Kidney glomerular epithelial cell (primary cell): ENCODE measurements at regions not wholly inside any gene's neighbourhood (a gene's known extent, or its start where the extent isn't known, plus 50 kb on each side); places are given as distances from the start of the nearest gene placed in this dataset.

Experiments used
- DNase-seq: peaks from one replicate; lab custom pipeline; 2025; lab: John Stamatoyannopoulos, UW

DNA sequence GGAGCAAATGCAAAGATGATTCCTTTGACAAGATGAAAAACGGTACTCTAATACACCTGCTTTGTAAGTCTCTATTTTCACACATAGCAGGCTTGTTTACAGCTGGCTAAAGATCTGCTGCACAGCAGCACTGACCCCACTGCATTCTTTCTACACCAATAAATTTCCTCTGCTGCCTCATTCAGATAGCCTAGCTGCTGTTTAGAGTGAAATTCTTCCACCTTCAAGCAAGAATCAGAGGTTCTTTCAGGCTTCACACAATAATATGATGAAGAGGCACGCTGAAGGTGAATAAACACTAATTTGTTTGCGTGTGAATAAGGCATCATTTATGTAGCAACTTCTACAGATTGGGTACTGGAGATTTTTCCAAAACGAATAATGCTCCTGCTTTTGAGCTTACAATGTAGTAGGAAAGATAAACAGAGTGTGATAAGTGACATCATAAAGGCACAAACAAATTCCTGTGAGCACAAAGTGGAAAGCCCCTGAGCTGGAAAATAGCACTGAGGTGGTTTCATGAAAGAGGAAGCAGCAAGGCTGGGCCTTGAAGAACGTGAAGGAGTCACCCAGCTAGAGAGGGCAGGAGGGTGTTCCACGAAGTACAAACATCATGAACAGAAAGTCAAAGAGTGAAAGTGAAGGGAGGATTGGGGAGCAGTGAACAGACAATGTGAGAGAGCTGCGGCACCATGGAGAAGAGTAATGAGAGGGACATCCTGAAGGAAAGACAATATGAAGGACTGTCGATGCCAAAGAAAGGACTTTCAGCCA lies 543.4 kb downstream of the CD83 start:
- peak; percentile 43 for DNase-seq

GRCh38 chr6:14661691-14662090 lies 544.1 kb downstream of the CD83 start:
- DNase-seq: no peak

DNA sequence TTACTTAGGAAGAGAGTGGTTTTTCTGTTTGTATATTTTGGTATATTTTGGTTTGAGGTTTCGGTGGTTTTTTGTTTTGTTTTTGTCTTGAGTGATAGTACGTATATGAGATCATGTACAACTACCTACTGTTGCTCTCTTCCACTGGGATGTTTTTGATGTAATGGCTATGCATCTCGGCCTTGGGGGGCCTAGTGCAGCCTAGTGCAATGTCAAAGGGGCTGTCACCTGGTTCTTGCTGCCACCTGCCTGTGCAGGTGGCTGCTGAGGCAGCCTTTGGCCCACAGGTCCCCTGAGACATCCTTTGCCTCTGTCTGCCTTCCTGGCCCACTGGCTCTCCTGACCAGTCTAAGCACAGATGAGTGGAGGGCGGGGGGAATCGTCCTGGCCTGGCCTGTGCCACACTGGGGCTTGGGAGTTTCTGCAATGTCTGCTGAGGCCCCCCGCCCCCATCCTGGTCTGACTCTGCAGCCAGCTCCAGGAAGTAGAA lies 546.6 kb downstream of the CD83 start:
- no peak for DNase-seq

DNA sequence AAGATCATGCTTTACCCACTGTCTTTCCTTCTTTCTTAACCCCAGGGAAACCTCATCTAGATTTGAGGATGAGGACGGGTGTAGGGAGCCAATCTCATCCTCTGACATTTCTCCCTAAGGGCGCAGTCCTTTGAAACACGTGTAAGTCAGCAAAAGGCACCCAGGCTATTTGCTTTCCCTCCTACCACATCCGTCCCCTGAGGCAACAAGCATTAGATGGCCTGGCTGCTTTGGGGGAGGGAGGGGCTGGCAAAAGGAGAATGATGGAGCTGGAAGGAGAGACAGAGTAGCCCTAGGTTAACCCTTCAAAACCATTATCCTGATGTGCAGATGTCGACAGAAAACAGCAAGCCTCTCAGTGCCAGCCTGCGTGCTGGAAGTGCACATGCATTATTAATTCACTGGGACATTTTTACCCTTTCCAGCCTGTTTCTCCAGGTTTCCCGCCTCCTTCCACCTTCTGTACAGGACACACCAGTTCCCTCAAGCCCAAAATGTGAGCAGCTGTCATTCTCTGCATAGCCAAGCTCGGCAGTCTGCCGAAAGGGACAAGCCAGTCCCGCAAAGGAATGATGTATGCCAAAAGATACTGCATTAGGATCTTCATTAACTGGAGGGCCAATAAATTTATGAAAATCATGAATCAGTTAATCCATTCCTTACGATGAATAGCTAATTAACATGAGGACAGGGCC lies 547.2 kb downstream of the CD83 start:
- no peak for DNase-seq

DNA sequence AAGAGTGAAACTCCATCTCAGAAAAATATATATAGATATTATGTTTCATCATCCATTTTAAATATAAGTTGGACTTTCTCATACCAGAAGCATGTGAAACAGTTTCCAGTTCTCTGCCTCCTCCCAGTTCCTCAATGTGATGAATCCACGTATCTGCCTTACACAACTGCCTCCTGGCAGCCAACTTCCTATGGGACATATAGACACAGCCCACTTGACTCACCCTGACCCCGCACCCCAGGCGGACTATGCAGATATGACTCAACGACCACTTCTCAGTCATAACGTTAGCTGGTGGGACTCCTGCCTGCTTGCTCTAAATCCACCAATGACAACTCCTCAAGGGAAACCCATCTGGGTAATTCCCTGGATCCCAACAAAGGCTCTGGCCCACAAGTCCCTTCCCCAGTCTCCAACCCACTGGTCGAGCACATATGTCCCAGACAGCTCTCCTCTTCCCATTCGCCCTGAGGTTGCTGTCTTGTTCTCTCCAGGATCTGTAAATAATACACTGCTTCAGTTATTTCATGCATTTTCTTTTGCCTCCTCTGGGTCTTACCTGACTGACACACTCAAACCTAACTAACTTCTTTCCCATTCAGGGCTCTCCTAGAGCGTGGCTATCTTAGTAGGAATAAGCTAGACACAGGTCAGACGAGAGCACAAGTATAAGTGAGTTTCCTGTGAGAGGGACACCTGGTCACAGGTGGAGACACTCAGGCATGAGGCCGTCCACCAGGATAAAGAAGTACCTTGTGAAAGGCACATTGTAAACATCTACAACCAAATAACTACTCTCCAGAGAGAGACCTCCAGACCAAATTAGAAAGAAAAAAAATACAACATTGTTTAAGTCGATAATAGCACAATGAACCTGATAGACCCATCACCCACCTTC lies 548.5 kb downstream of the CD83 start:
- no peak for DNase-seq

DNA sequence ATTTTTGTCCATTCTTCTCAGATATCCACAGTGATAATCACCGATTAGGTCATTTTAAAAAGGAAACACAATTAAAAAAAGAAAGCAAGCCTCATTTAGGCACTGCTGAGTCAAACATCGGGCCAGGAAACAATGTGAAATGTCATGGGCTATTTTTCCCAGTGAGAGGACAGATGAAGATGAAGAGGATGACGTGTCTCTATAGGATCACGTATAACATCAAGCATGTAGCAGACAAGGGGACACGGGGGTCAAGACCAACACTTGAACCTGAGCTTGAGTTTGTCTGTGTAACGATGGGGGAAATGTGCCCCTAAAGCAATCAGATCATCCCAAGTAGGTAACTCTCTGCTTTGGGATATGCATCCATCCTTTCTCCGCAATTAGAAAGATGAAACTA lies 553.2 kb downstream of the CD83 start:
- no peak for DNase-seq

DNA sequence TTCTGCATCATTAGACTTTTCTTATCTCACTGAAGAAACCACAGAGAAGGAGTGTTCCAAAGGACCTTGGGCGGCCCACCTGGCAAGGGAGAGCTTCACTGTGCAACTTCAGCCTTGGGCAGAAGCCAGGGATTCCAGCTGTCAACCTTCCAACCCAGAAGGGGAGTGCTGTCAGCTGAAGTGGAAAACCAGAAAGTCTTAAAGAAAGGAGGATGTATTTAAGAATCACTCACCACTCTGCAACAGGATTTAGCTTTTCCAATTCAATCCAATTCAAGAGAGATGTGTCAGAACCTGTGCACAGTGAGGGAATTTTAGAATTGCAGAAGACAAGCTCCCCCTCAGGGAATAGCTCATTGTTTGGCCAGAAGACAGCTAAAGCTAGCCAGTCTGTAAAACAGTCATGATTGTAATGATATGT lies 553.7 kb downstream of the CD83 start:
- peak; percentile 94 for DNase-seq

DNA sequence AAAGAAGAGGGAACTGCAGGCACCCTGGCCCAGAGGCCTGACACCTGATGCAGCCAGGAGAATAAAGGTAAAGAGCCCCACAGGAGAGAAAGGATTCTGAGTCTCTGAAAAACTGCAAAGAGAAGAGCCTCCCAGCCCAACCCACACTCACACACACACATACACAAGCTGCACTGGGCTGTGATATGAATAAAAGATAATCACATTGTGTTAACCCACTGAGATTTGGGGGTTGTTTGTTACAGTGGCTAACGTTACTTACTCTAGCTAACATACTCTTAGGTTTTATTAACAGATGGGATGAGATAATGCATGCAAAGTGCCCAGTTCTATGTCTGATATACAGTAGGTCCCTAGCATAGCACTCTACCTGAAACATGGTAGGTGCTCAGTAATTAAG lies 554.4 kb downstream of the CD83 start:
- no peak for DNase-seq

DNA sequence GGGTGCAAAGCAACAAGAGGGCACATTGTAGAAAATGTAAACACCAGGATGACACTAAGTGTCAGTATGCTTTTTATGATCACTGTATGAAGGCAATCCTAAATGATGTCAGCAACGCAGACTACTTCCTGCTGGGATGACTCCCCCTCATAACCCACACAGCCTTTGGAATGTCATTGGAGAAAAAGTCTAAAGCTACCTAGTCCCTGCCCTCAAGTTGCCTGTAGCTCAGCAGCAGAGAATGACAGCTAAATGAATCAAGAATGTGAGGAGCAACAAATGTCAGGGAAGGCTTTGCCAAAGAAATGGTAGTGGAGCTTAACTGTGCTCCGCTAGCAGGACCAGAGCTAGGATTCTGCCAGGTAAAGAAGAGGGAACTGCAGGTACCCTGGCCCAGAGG lies 555.6 kb downstream of the CD83 start:
- DNase-seq: peak; percentile 16

DNA sequence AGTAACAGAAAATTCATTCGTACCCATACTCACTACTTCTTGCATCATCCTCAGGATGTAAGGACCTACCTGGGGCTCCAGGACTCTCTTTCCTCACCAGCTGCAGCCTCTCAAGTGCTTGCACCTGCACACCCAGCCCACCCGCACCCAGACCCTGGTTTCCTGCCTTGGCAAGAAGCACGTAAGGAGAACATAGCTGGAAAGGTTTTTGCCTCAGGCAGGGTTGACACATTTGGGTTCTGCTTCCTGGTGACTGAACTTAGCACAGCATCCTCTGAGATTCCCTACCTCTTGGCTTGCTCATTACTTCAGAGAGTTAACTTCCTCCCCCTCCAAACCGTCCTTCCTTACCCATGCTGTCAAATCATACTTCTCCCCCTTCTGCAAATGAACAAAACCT lies 556.9 kb downstream of the CD83 start:
- no peak for DNase-seq

DNA sequence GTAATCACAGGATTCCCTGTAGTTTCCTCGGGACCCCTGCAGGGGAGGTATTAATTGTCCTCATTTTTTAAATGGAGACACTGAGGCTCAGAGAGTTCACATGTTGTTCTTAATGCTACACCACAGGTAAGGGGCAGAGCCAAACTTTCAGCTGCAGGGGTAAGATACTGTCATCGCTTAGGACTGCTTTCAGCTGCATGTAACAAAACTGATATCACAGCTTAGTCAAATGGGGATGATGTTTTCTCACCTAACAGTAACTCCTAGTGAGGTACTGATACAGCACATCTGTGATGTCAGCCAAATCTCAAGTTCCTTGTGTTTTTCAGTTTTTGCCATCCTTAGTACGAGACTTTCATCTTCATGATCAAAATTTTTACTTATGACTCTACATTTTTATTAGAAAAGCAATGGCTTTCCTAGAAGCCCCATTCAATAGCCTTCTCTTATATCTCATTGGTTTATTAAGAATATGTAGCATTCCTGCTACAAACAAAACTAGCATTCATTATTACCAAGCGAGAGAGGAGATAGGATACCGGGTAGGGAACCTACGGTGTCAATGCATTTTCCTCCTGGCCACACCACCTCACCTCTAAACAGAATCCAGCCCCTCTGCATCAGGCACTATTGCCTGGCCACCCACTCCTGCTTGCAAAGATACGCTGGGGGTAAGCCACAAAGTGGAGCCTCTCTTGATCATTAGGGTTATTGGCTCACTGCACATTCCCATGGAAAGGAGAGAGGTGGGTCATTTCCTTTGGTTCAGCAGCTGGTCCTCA lies 557.5 kb downstream of the CD83 start:
- no peak for DNase-seq

- DNase-seq: peak; percentile 44
Measured at GRCh38 chr6:14676064-14676463, 558.5 kb downstream of the CD83 start.

- DNase-seq: no peak
Measured at GRCh38 chr6:14676977-14677781, 559.6 kb downstream of the CD83 start.

DNA sequence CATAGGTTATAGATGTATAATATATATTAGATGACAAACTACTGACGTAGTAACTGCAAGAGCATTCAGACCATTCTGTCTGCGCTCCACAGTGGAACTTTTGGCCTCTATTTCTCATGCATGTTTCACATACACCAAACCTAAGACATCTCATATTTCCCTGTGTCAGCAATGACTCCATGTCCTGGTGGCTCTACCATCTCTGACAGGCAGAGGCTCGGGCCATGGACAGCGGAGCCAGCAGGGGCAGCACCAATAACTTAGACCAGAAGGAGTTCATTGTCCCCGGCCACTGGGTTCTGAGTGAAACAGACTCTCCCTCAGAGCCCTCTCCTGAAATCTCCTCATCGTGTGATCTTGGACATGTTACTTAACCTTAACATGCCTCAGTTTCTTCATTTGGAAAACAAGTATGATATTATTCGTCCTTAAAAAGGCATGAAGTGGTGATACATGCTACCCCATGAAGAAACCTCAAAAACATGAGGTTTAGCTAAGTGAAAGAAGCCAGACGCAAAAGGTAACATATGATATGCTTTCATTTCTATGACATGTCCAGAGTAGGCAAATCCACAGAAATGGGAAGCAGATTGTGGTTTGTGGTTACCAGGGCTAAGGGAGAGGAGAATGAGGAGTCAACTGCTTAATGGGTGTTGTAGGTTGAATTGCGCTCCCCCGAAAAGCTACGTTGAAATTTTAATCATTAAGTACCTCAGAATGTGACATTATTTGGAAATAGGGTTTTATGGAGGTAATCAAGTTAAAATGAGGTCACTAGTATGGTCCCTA lies 564.0 kb upstream of the JARID2 start:
- no peak for DNase-seq

DNA sequence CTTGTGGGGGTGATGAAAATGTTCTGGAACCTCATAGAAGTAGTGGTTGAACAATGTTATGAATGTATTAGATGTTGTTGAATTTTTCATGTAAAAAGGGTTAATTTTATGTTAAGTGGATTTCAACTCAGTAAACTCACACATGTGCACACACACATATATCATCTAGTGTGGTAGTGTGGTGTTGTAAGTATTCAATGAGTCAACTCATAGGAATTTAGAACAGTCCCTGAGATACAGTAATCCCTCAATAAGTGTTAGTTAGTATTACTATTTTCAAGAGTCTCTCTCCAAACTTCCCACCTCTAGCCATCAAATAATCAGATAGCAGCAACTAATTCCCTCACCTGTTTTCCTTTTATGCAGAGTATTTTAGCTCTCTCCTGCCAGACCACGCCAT lies 563.1 kb upstream of the JARID2 start:
- no peak for DNase-seq

DNA sequence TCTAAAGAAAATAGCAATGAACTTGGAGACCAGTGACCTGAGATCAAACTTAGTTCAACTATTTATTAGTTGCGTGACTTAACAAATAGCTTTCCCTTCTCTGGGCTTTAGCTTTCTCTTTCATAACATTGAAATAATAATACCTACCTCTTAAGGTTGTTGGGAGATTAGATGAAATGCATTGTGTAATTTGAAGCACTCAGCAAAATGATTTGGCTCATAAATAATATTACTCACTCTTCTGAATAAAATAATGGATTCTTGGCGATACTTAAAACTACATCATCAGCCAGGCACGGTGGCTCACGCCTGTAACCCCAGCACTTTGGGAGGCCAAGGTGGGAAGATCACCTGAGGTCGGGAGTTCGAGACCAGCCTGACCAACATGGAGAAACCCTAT lies 556.2 kb upstream of the JARID2 start:
- DNase-seq: no peak

DNA sequence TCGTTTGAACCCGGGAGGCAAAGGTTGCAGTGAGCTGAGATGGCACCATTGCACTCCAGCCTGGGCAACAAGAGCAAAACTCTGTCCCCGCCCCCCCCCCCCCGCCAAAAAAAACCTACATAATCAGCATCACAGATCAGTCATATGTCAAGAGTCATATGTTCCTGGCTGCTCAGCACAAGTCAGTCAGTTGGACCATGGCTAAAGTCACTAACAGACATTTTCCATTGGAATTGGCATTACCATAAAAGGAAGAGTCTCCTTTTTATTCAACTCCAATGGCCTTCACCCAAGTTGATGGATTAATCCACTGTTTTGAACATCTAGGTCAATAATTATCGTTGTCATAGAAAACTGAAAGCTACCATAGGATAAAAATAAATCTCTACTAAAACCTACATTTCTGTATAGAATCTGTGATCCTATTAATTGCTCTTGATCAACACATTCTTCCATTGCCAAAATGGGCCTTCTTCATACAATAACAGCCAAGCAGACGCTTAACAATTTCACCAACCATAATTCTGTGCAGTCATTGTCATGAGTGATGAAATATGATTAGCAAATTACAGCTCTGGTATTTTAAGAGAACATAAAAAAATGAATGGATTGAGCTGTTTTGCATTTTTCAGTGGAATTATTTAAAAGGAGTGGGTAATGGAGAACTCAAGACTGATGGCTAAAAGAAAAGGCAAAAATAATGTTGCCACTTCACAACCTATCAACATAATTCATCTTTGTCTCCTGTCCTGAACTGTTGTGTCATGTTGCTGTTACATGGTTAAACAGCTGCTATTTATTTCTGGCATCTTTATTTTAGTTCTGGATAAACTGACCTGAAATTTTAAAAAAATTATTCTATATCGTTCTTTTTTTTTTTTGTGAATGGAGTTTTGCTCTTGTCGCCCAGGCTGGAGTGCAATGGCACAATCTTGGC lies 555.5 kb upstream of the JARID2 start:
- no peak for DNase-seq

DNA sequence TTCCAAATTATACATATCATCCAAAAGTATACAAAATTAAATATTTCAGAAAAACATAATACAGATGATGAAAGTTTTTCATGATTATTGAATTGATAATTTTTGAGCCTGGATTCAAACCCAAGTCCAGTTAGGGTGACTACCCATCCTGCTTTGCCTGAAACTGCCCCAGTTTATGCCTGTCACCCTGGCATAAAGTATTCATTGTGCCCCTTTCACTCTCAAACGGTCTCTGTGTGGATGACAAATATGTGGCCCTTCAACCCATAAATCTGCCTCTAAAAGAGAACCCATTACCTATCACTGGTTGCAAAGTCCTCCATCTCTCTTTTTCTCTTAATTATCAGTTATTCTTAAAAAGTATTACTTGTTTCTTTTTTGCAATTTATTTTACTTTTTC lies 553.7 kb upstream of the JARID2 start:
- DNase-seq: no peak
